ENCODE measurements at regions not wholly inside any gene's neighbourhood (a gene's known extent, or its start where the extent isn't known, plus 50 kb on each side); places are given as distances from the start of the nearest gene placed in this dataset.

GRCh38 chr4:35966566-35966965, 277.7 kb downstream of the ARAP2 start:
- TF ChIP-seq GATA2 (IDR thresholded peaks at IDR 0.05; ENCODE audit: low read depth, low read length) = no peak
- TF ChIP-seq GATA3 (IDR thresholded peaks at IDR 0.05; ENCODE audit: low read depth, low read length) = no peak

GRCh38 chr4:35970366-35970960, 273.9 kb downstream of the ARAP2 start:
- TF ChIP-seq GATA3 (IDR thresholded peaks at IDR 0.05; ENCODE audit: low read depth, low read length) (no peak), GATA2 (IDR thresholded peaks at IDR 0.05; ENCODE audit: low read depth, low read length) (no peak)

GRCh38 chr4:35972814-35973213, 271.5 kb downstream of the ARAP2 start:
- TF ChIP-seq GATA2 (IDR thresholded peaks at IDR 0.05; ENCODE audit: low read depth, low read length) (no peak), GATA3 (IDR thresholded peaks at IDR 0.05; ENCODE audit: low read depth, low read length) (no peak)

- TF ChIP-seq GATA2 (IDR thresholded peaks at IDR 0.05; ENCODE audit: low read depth, low read length) (no peak), GATA3 (IDR thresholded peaks at IDR 0.05; ENCODE audit: low read depth, low read length) (no peak)
Observed at GRCh38 chr4:35975617-35976355, 268.5 kb downstream of the ARAP2 start.

GRCh38 chr4:35978551-35978950, 265.8 kb downstream of the ARAP2 start:
- no peak for TF ChIP-seq GATA2 (IDR thresholded peaks at IDR 0.05; ENCODE audit: low read depth, low read length)
- no peak for TF ChIP-seq GATA3 (IDR thresholded peaks at IDR 0.05; ENCODE audit: low read depth, low read length)

GRCh38 chr4:35982318-35982717, 262.0 kb downstream of the ARAP2 start:
- no peak for TF ChIP-seq GATA3 (IDR thresholded peaks at IDR 0.05; ENCODE audit: low read depth, low read length)
- no peak for TF ChIP-seq GATA2 (IDR thresholded peaks at IDR 0.05; ENCODE audit: low read depth, low read length)

GRCh38 chr4:35986537-35986936, 257.8 kb downstream of the ARAP2 start:
- TF ChIP-seq GATA2 (IDR thresholded peaks at IDR 0.05; ENCODE audit: low read depth, low read length) (no peak), GATA3 (IDR thresholded peaks at IDR 0.05; ENCODE audit: low read depth, low read length) (no peak)

GRCh38 chr4:35993606-35994005, 250.7 kb downstream of the ARAP2 start:
- TF ChIP-seq GATA3 (IDR thresholded peaks at IDR 0.05; ENCODE audit: low read depth, low read length) = no peak
- no peak for TF ChIP-seq GATA2 (IDR thresholded peaks at IDR 0.05; ENCODE audit: low read depth, low read length)

GRCh38 chr4:36000941-36001557, 243.3 kb downstream of the ARAP2 start:
- TF ChIP-seq GATA3 (IDR thresholded peaks at IDR 0.05; ENCODE audit: low read depth, low read length) (no peak), GATA2 (IDR thresholded peaks at IDR 0.05; ENCODE audit: low read depth, low read length) (no peak)

- no peak for TF ChIP-seq GATA2 (IDR thresholded peaks at IDR 0.05; ENCODE audit: low read depth, low read length)
- no peak for TF ChIP-seq GATA3 (IDR thresholded peaks at IDR 0.05; ENCODE audit: low read depth, low read length)
Observed at GRCh38 chr4:36003051-36003450, 241.3 kb downstream of the ARAP2 start.

GRCh38 chr4:36004204-36004851, 240.0 kb downstream of the ARAP2 start:
- no peak for TF ChIP-seq GATA3 (IDR thresholded peaks at IDR 0.05; ENCODE audit: low read depth, low read length)
- no peak for TF ChIP-seq GATA2 (IDR thresholded peaks at IDR 0.05; ENCODE audit: low read depth, low read length)

- TF ChIP-seq GATA3 (IDR thresholded peaks at IDR 0.05; ENCODE audit: low read depth, low read length) = no peak
- no peak for TF ChIP-seq GATA2 (IDR thresholded peaks at IDR 0.05; ENCODE audit: low read depth, low read length)
Observed at GRCh38 chr4:36006226-36006625, 238.1 kb downstream of the ARAP2 start.

- TF ChIP-seq GATA2 (IDR thresholded peaks at IDR 0.05; ENCODE audit: low read depth, low read length) = no peak
- no peak for TF ChIP-seq GATA3 (IDR thresholded peaks at IDR 0.05; ENCODE audit: low read depth, low read length)
Observed at GRCh38 chr4:36010397-36010929, 233.9 kb downstream of the ARAP2 start.

- TF ChIP-seq GATA2 (IDR thresholded peaks at IDR 0.05; ENCODE audit: low read depth, low read length) (no peak), GATA3 (IDR thresholded peaks at IDR 0.05; ENCODE audit: low read depth, low read length) (no peak)
Observed at GRCh38 chr4:36011381-36011780, 232.9 kb downstream of the ARAP2 start.

Data from SH-SY5Y (cell line).